GM19324 (cell line): ENCODE measurements at regions not wholly inside any gene's neighbourhood (a gene's known extent, or its start where the extent isn't known, plus 50 kb on each side); places are given as distances from the start of the nearest gene placed in this dataset.
"Not testable (repeated sequence)": the region's sequence is repeated elsewhere in the genome, so short reads cannot be mapped to it uniquely, and the experiment has no call there.

Experiments
- ATAC-seq: cut with Tn5 transposase; IDR thresholded peaks from one replicate; pipeline ENCODE4 v1.9.1; 2021; ENCODE audit warnings: mild to moderate bottlenecking, moderate library complexity; ENCODE audit not compliant: unreplicated experiment, low FRiP score

GRCh38 chr15:98532063-98532462, 116.3 kb upstream of the IGF1R start:
- no peak for ATAC-seq

DNA sequence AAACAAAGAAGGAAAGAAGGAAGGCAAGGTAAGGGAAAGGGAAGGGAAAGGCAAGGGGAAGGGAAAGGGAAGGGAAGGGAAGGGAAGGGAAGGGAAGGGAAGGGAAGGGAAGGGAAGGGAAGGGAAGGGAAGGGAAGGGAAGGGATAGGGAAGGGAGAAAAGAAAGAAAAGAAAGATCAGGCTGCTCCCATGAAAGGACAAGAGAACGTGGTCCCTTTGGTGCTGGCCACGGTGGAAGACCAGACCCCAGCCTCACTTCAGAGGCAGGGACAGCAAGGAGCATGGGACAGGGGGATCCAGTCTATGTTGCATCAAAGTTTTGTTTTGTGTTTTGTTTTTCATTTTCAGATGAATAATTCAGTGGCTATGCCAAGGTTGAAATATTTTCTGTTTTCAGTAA, 111.4 kb upstream of the IGF1R start:
- ATAC-seq, result no peak

GRCh38 chr15:98537516-98538060, 110.8 kb upstream of the IGF1R start:
- no peak for ATAC-seq

DNA sequence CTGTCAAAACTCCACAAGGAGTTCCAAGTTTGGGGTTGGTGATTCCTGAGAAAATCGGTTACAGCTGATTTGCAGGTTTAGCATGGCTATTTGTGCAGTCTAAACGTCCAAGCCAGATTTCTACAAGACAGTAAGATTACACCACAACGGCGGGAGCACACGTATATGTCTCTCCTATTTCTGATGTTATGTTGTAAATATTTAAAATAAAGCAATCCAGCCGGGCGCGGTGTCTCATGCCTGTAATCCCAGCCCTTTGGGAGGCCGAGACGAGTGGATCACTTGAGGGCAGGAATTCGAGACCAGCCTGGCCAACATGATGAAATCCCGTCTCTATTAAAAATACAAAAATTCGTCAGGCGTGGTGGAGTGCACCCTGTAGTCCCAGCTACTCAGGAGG, 106.8 kb upstream of the IGF1R start:
- ATAC-seq, result no peak

DNA sequence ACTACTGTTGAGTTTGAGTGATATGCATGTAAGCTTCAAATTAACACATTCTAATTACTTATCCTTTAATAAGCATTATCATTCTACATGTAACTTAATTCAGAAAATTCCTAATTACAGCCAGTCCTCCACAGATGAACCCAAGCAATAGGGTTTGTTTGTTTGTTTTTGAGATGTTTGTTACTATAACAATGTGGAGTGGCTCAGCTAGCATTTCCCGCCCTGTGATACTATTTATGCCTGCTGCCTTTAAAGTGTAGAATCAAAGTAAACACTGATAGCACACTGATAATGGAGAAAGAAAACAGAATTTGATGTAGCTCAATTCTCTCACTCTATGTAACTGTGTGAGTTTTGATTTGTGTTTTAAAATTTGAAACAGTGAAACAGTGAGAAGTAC, 105.1 kb upstream of the IGF1R start:
- ATAC-seq, result no peak

GRCh38 chr15:98546329-98546728, 102.0 kb upstream of the IGF1R start:
- ATAC-seq, result no peak

DNA sequence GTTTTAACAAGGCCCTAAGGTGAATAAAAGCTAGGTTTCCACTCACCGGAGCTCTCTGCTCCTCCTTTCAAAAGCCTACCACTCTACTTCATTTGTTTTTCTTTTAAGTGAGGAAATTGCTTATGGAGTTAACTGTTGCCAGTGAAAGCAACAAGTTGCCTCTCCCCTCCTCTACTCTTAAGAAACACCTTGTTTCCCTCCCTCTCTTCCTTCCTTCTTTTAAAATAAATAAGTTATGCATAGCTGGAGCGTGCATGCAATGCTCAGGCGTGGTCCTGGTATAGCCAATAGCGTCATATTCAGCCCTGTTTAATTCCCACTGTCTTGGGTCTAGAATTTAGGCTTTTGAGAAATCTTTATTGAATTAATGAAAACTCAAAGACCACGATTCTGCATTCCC, 101.1 kb upstream of the IGF1R start:
- no peak for ATAC-seq

- ATAC-seq, result no peak
These were observed 100.6 kb upstream of the IGF1R start for GRCh38 chr15:98547741-98548138.

- no peak for ATAC-seq
These were observed 100.0 kb upstream of the IGF1R start for GRCh38 chr15:98548139-98548971.

DNA sequence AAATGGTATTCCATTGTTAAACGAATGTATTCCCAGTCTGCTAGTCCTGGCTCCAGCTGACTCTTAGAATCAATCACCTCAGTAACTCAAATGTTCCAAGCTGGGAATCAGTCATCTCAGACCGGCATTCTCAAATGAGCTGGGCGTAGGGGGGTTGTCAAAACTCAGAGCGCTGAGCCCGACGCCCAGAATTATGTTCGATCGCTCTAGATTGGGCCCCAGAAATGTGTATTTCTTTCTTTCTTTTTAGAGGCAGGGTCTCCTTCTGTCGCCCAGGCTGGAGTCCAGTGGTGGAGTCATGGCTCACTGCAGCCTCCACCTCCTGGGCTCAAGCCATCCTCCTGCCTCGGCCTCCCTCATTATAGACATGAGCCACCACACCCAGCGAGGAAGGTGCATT, 99.3 kb upstream of the IGF1R start:
- ATAC-seq, result no peak

- ATAC-seq, result no peak
These were observed 98.6 kb upstream of the IGF1R start for GRCh38 chr15:98549741-98550140.

DNA sequence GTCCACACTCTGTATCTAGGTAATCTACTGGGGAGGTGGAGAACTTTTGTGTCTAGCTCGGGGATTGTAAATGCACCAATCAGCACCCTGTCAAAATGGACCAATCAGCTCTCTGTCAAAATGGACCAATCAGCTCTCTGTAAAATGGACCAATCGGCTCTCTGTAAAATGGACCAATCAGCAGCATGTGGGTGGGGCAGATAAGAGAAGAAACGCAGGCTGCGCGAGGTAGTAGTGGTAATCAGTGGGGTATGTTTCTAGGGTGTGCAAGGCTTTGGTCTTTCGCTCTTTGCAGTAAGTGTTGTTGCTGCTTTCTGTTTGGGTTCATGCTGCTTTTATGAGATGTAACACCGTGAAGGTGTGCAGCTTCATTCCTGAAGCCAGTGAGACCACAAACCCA, 98.0 kb upstream of the IGF1R start:
- ATAC-seq, result not testable (repeated sequence)

- no peak for ATAC-seq
These were observed 96.3 kb upstream of the IGF1R start for GRCh38 chr15:98551936-98552562.

DNA sequence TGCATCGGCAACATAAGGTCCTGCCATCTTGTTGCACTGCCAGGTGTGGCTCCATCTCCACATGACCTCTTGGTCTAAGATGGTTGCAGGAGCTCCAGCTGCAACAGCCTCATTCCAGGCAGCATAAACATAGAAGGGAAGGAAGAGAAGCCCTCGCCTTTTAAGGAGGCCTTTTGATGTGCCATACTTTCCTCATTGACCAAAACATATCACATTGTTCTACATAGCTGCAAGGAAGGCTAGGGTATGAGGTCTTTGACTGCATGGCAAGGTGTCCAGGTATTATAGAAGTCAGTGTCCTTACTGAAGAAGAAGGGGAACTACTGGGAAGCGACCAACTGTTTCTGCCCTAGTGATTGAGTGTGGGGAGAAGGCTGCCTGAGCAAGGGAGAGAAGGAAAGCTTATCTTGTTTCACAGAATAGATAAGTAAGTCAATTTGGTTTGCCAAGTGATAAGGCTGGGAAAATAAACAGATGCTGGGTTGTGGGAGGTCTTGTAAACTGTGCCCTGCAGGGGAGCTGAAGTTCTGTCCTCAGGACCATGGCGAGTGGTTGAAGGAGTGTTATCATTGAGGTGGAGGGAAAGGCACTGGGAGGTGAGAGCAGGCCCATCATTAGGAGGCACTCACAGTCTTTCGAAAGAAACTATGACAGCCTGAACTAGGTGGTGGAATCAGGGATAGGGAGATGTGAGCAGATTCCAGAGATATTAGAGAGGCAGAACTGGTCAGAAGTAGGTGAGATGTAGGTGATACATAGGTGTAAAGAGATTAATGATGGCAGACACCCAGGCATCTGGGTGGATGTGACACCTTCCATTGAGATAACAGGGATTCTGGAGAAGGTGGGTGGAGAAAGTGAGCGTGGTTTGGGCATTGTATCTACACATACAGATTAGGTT, 93.8 kb upstream of the IGF1R start:
- ATAC-seq, result no peak

- ATAC-seq, result no peak
These were observed 93.2 kb upstream of the IGF1R start for GRCh38 chr15:98555173-98555515.

DNA sequence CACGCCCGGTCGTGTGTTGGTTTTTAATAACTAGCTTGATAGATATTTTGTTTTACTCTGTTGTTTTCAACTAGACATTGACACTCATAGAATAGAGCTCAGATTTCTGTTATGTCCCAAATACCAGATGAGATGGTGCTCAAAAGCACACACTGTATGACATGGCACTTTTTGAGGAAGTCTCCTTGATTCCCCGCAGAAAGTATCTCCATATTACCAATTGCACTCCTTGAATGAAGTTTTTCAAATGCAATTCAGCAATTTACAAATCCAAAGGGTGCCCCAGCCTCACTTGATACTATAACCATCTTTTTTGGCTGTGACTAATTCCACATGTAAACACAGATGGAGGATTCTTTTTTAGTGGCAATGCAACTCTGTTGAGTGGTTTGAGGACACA, 92.0 kb upstream of the IGF1R start:
- ATAC-seq, result no peak

GRCh38 chr15:98560338-98560737, 88.0 kb upstream of the IGF1R start:
- ATAC-seq, result no peak

DNA sequence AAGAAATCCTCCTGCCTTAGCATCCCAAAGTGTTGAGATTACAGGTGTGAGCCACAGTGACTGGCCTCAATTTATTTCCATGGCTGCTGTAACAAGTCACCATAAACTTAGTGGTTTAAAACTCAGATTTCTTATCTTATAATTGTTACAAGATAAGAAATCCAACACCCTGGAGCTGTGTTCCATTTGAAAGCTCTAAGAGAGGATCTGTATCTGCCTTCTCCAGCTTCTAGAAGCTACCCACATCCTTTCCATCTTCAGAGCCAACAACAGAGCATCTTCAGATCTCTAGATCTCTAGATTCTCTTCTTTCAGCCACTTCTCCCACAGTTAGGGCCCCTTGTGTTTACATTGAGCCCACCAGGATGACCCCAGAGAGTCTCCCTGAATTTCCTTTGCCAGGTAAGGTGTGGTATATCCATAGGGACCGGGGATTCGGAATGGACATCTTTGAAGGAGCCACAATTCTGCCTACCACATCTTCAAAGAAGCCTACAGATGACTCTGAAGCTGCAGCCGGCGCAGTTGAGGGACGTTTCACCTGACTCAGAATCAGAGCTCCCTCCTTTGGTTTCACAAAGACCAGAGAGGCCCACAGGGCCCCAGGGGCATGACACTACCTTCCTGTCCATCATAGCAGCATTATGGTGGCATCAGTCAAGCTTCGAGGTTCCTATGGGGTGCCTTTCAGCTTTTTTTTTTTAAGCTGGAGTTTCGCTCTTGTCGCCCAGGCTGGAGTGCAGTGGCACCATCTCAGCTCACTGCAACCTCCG, 87.0 kb upstream of the IGF1R start:
- no peak for ATAC-seq

DNA sequence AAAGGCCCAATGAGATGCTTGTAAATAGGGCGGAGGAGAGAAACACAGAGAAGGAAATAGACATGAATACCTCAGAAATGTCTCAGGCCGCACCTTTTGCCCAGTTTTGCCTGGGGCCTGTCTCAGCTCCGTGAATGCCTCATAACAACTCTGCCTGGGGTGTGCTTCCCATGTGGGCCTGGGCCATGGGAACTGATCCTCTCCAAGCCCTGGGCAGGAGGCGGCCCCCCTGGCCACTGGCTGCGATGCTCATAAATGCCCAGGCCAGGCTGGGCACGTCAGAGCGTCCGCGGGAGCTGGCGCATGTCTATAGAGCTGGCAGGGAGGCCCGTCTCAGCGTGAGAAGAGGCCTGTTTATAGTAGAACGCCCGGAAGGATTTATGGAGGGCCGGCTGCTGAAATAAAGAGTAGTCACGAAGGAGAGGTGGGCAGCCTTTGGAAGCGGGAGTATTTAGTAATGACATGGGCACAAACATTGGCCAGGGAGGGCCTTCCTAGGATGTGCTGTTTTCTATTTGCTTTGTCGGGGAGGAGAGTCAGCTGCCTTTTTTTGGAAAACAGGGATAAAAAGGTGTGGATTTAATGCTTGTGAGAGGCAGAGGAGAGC, 85.9 kb upstream of the IGF1R start:
- no peak for ATAC-seq

DNA sequence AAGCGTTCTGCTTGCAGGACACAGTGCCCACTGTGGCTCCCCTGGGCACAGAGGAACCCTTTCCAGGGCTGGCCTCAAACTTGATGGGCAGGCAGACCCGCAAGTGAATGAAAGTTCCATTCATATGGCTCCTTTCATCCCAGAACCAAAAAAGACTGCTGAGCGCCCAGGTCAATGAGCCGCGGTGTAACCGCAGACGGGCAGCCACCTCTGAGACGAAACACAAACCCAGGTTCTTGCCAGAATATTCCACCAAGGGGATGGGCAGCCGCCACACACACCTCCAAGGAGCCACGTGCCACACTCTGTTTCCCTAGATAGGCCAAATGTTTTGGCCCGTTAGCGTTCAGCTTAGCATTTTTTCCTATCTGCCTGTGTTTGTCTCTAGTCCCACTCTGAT, 82.8 kb upstream of the IGF1R start:
- no peak for ATAC-seq
